H1 (cell line): ENCODE measurements at regions not wholly inside any gene's neighbourhood (a gene's known extent, or its start where the extent isn't known, plus 50 kb on each side); places are given as distances from the start of the nearest gene placed in this dataset.
"Not testable (repeated sequence)": the region's sequence is repeated elsewhere in the genome, so short reads cannot be mapped to it uniquely, and the experiment has no call there.

Experiments
- CTCF ChIA-PET: fragments of 300-600 bp; sonication (Branson Sonifier 250); formaldehyde crosslinking; loops from one replicate; lab custom pipeline; 2021; ENCODE audit not compliant: partially characterized antibody; lab: Charles Lee
- POLR2A ChIA-PET: fragments of 300-600 bp; sonication (Branson Sonifier 250); formaldehyde crosslinking; loops from one replicate; lab custom pipeline; 2021; ENCODE audit warnings: inconsistent platforms; ENCODE audit not compliant: partially characterized antibody; lab: Charles Lee
- DNase-seq, 2 experiments: peaks; one replicate each; pipeline versions ENCODE4 v3.0.0 to v3.0.0-alpha.2; 2010 to 2022; ENCODE audit warnings: low spot score in 2 of 2, low read depth in 1 of 2, mixed read lengths in 1 of 2
- FAIRE-seq: peaks from 2 replicates; lab custom pipeline; 2011; peaks lifted over from hg19 to GRCh38; lab: Jason Lieb, UNC
- H2AFZ ChIP-seq: 2 replicates; pipeline ENCODE4 v1.8.1; 2012; ENCODE audit warnings: low read length, inconsistent platforms
- H2AK5ac ChIP-seq: 2 replicates; pipeline ENCODE4 v1.6.1; 2013; ENCODE audit warnings: low read depth, low read length
- H2BK120ac ChIP-seq: replicated peaks from 2 replicates; pipeline ENCODE3; 2013; ENCODE audit warnings: low read depth, low read length, inconsistent platforms
- H2BK12ac ChIP-seq: 2 replicates; pipeline ENCODE4 v1.6.1; 2013; ENCODE audit warnings: low read depth, low read length
- H2BK15ac ChIP-seq: 2 replicates; pipeline ENCODE4 v1.6.1; 2013; ENCODE audit warnings: low read length
- H2BK20ac ChIP-seq: 2 replicates; pipeline ENCODE4 v1.6.1; 2013; ENCODE audit warnings: low read length
- H2BK5ac ChIP-seq: 2 replicates; pipeline ENCODE4 v1.6.1; 2013; ENCODE audit warnings: low read depth, low read length
- H3K14ac ChIP-seq: 2 replicates; pipeline ENCODE4 v1.6.1; 2013; ENCODE audit warnings: inconsistent platforms; ENCODE audit not compliant: insufficient read length
- H3K18ac ChIP-seq: 2 replicates; pipeline ENCODE4 v1.6.1; 2013; ENCODE audit warnings: low read length; ENCODE audit errors: extremely low read depth
- H3K23ac ChIP-seq: 2 replicates; pipeline ENCODE4 v1.6.1; 2013; ENCODE audit warnings: inconsistent platforms; ENCODE audit not compliant: insufficient read length
- H3K23me2 ChIP-seq: 2 replicates; pipeline ENCODE4 v1.6.1; 2013; ENCODE audit warnings: low read depth, low read length
- H3K27ac ChIP-seq: 2 replicates; pipeline ENCODE4 v1.6.1; 2011; ENCODE audit warnings: low read depth, low read length, inconsistent platforms
- H3K27me3 ChIP-seq, 4 experiments: replicated peaks in 1 of 4; 1 replicate in 1 of 4; 2 replicates in 3 of 4; pipeline versions ENCODE4 v1.6.1 to v1.8.1; 2011 to 2013; ENCODE audit warnings: low read length in 3 of 4, mild to moderate bottlenecking in 3 of 4, inconsistent platforms in 2 of 4, mixed read lengths in 2 of 4, moderate library complexity in 1 of 4; ENCODE audit not compliant: control insufficient read depth in 3 of 4, insufficient read depth in 3 of 4; ENCODE audit errors: extremely low read depth in 1 of 4
- H3K36me3 ChIP-seq, 4 experiments: 2 replicates each; pipeline versions ENCODE4 v1.6.1 to v1.8.1; 2011 to 2013; ENCODE audit warnings: mild to moderate bottlenecking in 4 of 4, low read length in 3 of 4, moderate library complexity in 2 of 4, control low read depth in 1 of 4, inconsistent platforms in 1 of 4; ENCODE audit not compliant: insufficient read depth in 4 of 4, control insufficient read depth in 2 of 4
- H3K4ac ChIP-seq: replicated peaks from 2 replicates; pipeline ENCODE3; 2013; ENCODE audit warnings: low read length, low read depth, mixed read lengths, inconsistent platforms; ENCODE audit not compliant: insufficient read length
- H3K4me1 ChIP-seq, 4 experiments: replicated peaks in 1 of 4; 1 replicate in 1 of 4; 2 replicates in 3 of 4; pipeline versions ENCODE4 v1.6.1 to v1.8.1; 2011 to 2013; ENCODE audit warnings: low read length in 3 of 4, inconsistent platforms in 2 of 4, mixed read lengths in 1 of 4; ENCODE audit not compliant: insufficient read depth in 4 of 4, control insufficient read depth in 3 of 4
- H3K4me2 ChIP-seq, 2 experiments: 2 replicates each; pipeline versions ENCODE4 v1.6.1 to v1.8.1; 2011 to 2013; ENCODE audit warnings: low read depth in 2 of 2, low read length in 2 of 2, control low read depth in 1 of 2, inconsistent platforms in 1 of 2, mild to moderate bottlenecking in 1 of 2; ENCODE audit not compliant: insufficient read depth in 1 of 2
- H3K4me3 ChIP-seq, 4 experiments: fragments of 200-600, 300-600 bp in 1 of 4; sonication (generic), shearing (Covaris generic), sonication (Bioruptor Twin) in 1 of 4; 2 replicates each; pipeline versions ENCODE4 v1.5.1 to v1.8.1; 2011 to 2016; ENCODE audit warnings: low read length in 4 of 4, low read depth in 3 of 4, control low read depth in 2 of 4, inconsistent platforms in 2 of 4, mild to moderate bottlenecking in 2 of 4, mixed read lengths in 1 of 4, moderate library complexity in 1 of 4; ENCODE audit not compliant: insufficient read depth in 2 of 4; ENCODE audit errors: extremely low read depth in 1 of 4
- H3K56ac ChIP-seq: replicated peaks from 2 replicates; pipeline ENCODE3; 2013; ENCODE audit warnings: low read depth, mild to moderate bottlenecking, mixed read lengths, low read length, inconsistent platforms; ENCODE audit not compliant: insufficient read length
- H3K79me1 ChIP-seq: 2 replicates; pipeline ENCODE4 v1.6.1; 2013; ENCODE audit warnings: low read depth, low read length, control low read depth
- H3K79me2 ChIP-seq, 2 experiments: 2 replicates each; pipeline versions ENCODE4 v1.6.1 to v1.8.1; 2012 to 2013; ENCODE audit warnings: low read length in 2 of 2, mild to moderate bottlenecking in 2 of 2, inconsistent platforms in 1 of 2; ENCODE audit not compliant: insufficient read depth in 2 of 2, control insufficient read depth in 1 of 2
- H3K9ac ChIP-seq, 4 experiments: replicated peaks in 1 of 4; 1 replicate in 1 of 4; 2 replicates in 3 of 4; pipeline versions ENCODE4 v1.6.1 to v1.8.1; 2011 to 2013; ENCODE audit warnings: low read depth in 3 of 4, low read length in 3 of 4, control low read depth in 2 of 4, mild to moderate bottlenecking in 2 of 4, moderate library complexity in 2 of 4, inconsistent platforms in 1 of 4; ENCODE audit errors: extremely low read depth in 1 of 4
- H3K9me3 ChIP-seq, 2 experiments: 2 replicates each; pipeline versions ENCODE4 v1.6.1 to v1.8.1; 2012 to 2013; ENCODE audit warnings: mild to moderate bottlenecking in 2 of 2, moderate library complexity in 2 of 2, control low read depth in 1 of 2, inconsistent platforms in 1 of 2, low read depth in 1 of 2, low read length in 1 of 2, mixed read lengths in 1 of 2; ENCODE audit not compliant: insufficient read depth in 2 of 2
- H4K20me1 ChIP-seq, 2 experiments: replicated peaks in 1 of 2; 2 replicates each; pipeline versions ENCODE3 to v1.8.1; 2011 to 2013; ENCODE audit warnings: inconsistent platforms in 2 of 2, low read length in 2 of 2, mild to moderate bottlenecking in 1 of 2; ENCODE audit not compliant: insufficient read depth in 2 of 2, control insufficient read depth in 1 of 2
- H4K5ac ChIP-seq: 2 replicates; pipeline ENCODE4 v1.6.1; 2013; ENCODE audit warnings: low read length, low read depth, mixed read lengths, inconsistent platforms; ENCODE audit not compliant: insufficient read length
- H4K8ac ChIP-seq: 2 replicates; pipeline ENCODE4 v1.8.0; 2013; ENCODE audit warnings: mild to moderate bottlenecking, moderate library complexity, low read length, inconsistent platforms; ENCODE audit not compliant: insufficient read depth; ENCODE audit errors: extremely low read depth
- H4K91ac ChIP-seq: replicated peaks from 2 replicates; pipeline ENCODE3; 2013; ENCODE audit warnings: low read length, mixed read lengths, inconsistent platforms; ENCODE audit not compliant: insufficient read length
- BACH1 ChIP-seq: IDR thresholded peaks from 2 replicates; pipeline ENCODE4 v1.6.1; 2012; ENCODE audit warnings: low read length, improper control_type of control experiment
- MAFK ChIP-seq: IDR thresholded peaks from 2 replicates; pipeline ENCODE4 v1.6.1; 2012; ENCODE audit warnings: low read depth, mild to moderate bottlenecking, improper control_type of control experiment, low read length
- SUZ12 ChIP-seq: fragments of 200-600 bp; sonication (generic); IDR thresholded peaks from 2 replicates; pipeline ENCODE4 v1.6.1; 2012; ENCODE audit warnings: mild to moderate bottlenecking, inconsistent platforms, low read length, moderate library complexity, mixed read lengths
- WGBS, 2 experiments: shearing (Covaris generic) in 1 of 2; methylation state at CpG; one replicate each; pipeline versions ENCODE4 v1.1.6 to v1.1.7; 2013 to 2015; ENCODE audit warnings: low lambda C conversion rate in 2 of 2, mixed read lengths in 2 of 2, inconsistent platforms in 1 of 2, low coverage in 1 of 2, missing lambda C conversion rate in 1 of 2; ENCODE audit not compliant: insufficient replicate concordance in 2 of 2, insufficient coverage in 1 of 2, insufficient read length in 1 of 2; ENCODE audit errors: extremely low coverage in 1 of 2, missing lambda C conversion rate in 1 of 2; 5-methylcytosine and 5-hydroxymethylcytosine counted together

DNA sequence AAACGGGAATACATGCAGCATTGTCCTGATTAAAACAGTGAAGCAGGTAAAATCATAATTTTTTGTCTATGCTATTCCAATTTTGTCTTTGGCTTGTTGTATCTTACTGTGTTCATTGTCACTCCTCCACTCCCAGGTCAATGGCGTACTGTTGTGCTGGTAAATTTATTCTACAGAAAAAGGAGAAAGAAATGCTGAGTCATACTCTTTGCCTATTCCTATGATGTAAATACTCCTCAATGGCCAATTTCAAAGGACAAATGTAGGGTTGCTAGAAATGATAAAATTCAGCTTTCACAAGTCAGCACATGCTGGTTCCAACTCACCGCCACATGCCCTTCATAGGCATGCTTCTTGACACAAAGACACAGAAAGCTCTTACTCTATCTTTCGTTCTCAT, 694.4 kb upstream of the PCDH20 start:
- no peaks in the 10 kb centered on the region for H3K27me3 ChIP-seq
- no peaks in the 10 kb centered on the region for H3K9me3 ChIP-seq
- H3K4me1 ChIP-seq: peaks cover 0 to 4% (median 0%) of the 10 kb centered on the region in 4 experiments; a peak in 1 of 7 replicates
- H3K56ac ChIP-seq: no peak overlapping the region
- no peak for FAIRE-seq
- H3K4me2 ChIP-seq: no peak overlapping the region
- H4K8ac ChIP-seq: no peak overlapping the region
- WGBS, 2 experiments: 78% methylated on average over 4 of the region's 4 CpGs; no CpG with 5 or more reads in 1 of the 2 experiments
- peak overlapping the region; percentile 77 for H4K5ac ChIP-seq
- POLR2A ChIA-PET: no interaction called here
- no peak overlapping the region for H3K9ac ChIP-seq
- CTCF ChIA-PET: no interaction called here
- no peak overlapping the region for H3K4me3 ChIP-seq
- no peak for DNase-seq
- no peaks in the 10 kb centered on the region for H3K79me2 ChIP-seq
- H3K79me1 ChIP-seq: no peaks in the 10 kb centered on the region
- H3K36me3 ChIP-seq: no peaks in the 10 kb centered on the region
- no peak overlapping the region for H3K27ac ChIP-seq
- H2AK5ac ChIP-seq: no peak overlapping the region
- no peak overlapping the region for H3K18ac ChIP-seq
- H2BK5ac ChIP-seq: no peak overlapping the region
- H2BK20ac ChIP-seq: no peak overlapping the region
- peak overlapping the region; percentile 47 for H2AFZ ChIP-seq
- H2BK15ac ChIP-seq: no peak overlapping the region
- no peak overlapping the region for H3K4ac ChIP-seq
- H3K23me2 ChIP-seq: no peaks in the 10 kb centered on the region
- no peak overlapping the region for H3K14ac ChIP-seq
- H4K20me1 ChIP-seq: no peaks in the 10 kb centered on the region
- H2BK12ac ChIP-seq: no peak overlapping the region
- no peak overlapping the region for H4K91ac ChIP-seq
- no peak overlapping the region for H2BK120ac ChIP-seq
- TF ChIP-seq MAFK (peak; percentile 76), SUZ12 (no peak), BACH1 (peak; percentile 81)
- TF ChIP-seq, all 59 proteins: peak for 2
- no peak overlapping the region for H3K23ac ChIP-seq

GRCh38 chr13:62104136-62104535, 688.5 kb upstream of the PCDH20 start:
- DNase-seq: not testable (repeated sequence)

More at GRCh38 chr13:62104136-62104535, 688.5 kb upstream of the PCDH20 start:
- H3K27ac ChIP-seq, H3K4me1 ChIP-seq, H2BK12ac ChIP-seq, H2BK5ac ChIP-seq, H3K79me2 ChIP-seq, CTCF ChIA-PET, FAIRE-seq, H4K20me1 ChIP-seq, H2BK15ac ChIP-seq, H3K18ac ChIP-seq, H3K14ac ChIP-seq, H4K8ac ChIP-seq, H3K4me3 ChIP-seq, H3K4me2 ChIP-seq, H4K91ac ChIP-seq, POLR2A ChIA-PET, H3K79me1 ChIP-seq, H3K23me2 ChIP-seq, H2BK20ac ChIP-seq, H3K56ac ChIP-seq, H2AK5ac ChIP-seq, H3K9me3 ChIP-seq, H4K5ac ChIP-seq, H3K23ac ChIP-seq, H3K9ac ChIP-seq, H2BK120ac ChIP-seq, H3K27me3 ChIP-seq, H2AFZ ChIP-seq, H3K36me3 ChIP-seq, H3K4ac ChIP-seq: not testable (repeated sequence)
- WGBS, 2 experiments: 100% methylated on average over 7 of the region's 7 CpGs; no CpG with 5 or more reads in 1 of the 2 experiments
